ENCODE measurements at regions not wholly inside any gene's neighbourhood (a gene's known extent, or its start where the extent isn't known, plus 50 kb on each side); places are given as distances from the start of the nearest gene placed in this dataset.
"Not testable (repeated sequence)": the region's sequence is repeated elsewhere in the genome, so short reads cannot be mapped to it uniquely, and the experiment has no call there.

DNA sequence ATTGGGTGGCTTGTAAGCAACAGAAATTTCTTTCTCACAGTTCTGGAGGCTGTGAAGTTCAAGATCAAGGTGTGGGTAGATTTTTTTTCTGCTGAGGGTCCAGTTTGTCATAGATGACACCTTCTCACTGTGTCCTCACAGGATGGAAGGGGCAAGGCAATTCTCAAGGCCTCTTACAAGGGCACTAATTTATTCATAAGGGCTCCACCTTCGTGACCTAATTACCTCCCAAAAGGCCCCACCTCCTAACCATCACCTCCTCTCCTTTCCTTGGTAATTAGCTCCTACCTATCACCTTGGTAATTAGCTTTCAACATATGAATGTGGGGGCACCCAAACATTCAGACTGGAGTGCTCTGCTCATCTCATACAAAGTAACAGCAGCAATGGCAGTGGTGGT lies 92.3 kb upstream of the CD44 start:
- H3K27ac ChIP-seq (ENCODE audit: low read length), result no peak overlapping the region
- no peaks in the 10 kb centered on the region for H3K36me3 ChIP-seq (ENCODE audit: low read depth, low read length)
- no peaks in the 10 kb centered on the region for H3K4me1 ChIP-seq (ENCODE audit: insufficient read depth, low read length)
- H3K4me2 ChIP-seq (ENCODE audit: low read length), result no peak overlapping the region
- no peak overlapping the region for H3K9ac ChIP-seq (ENCODE audit: low read length)
- no peaks in the 10 kb centered on the region for H3K27me3 ChIP-seq (ENCODE audit: low read length)
- BruUV-seq (replicated peaks), result no TSS peak
- no peaks in the 10 kb centered on the region for H3K79me2 ChIP-seq (ENCODE audit: low read length)
- no peaks in the 10 kb centered on the region for H3K9me3 ChIP-seq (ENCODE audit: low read length)
- intact Hi-C loops (cut with micrococcal nuclease), result no loop called here
- no peak for ATAC-seq
- no peak for DNase-seq
- TF ChIP-seq, protein P1, sequence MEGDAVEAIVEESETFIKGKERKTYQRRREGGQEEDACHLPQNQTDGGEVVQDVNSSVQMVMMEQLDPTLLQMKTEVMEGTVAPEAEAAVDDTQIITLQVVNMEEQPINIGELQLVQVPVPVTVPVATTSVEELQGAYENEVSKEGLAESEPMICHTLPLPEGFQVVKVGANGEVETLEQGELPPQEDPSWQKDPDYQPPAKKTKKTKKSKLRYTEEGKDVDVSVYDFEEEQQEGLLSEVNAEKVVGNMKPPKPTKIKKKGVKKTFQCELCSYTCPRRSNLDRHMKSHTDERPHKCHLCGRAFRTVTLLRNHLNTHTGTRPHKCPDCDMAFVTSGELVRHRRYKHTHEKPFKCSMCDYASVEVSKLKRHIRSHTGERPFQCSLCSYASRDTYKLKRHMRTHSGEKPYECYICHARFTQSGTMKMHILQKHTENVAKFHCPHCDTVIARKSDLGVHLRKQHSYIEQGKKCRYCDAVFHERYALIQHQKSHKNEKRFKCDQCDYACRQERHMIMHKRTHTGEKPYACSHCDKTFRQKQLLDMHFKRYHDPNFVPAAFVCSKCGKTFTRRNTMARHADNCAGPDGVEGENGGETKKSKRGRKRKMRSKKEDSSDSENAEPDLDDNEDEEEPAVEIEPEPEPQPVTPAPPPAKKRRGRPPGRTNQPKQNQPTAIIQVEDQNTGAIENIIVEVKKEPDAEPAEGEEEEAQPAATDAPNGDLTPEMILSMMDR (conservative IDR thresholded peaks at IDR 0.05; ENCODE audit: low read depth, low read length), result no peak
- TF ChIP-seq EZH2phosphoT487 (IDR thresholded peaks at IDR 0.05; ENCODE audit: borderline replicate concordance, low read length), result no peak
- no peak for TF ChIP-seq EZH2 (IDR thresholded peaks at IDR 0.05; ENCODE audit: low read length, unreplicated experiment)
- no peaks in the 10 kb centered on the region for H3F3A ChIP-seq (ENCODE audit: low read length, unreplicated experiment)
- H2AFZ ChIP-seq (ENCODE audit: low read length), result no peak overlapping the region
- H4K20me1 ChIP-seq (ENCODE audit: low read length), result no peaks in the 10 kb centered on the region
- POLR2A ChIA-PET (ENCODE audit: unreplicated experiment), result no interaction called here
- CTCF ChIA-PET, result no interaction called here
- no peak overlapping the region for H3K4me3 ChIP-seq (ENCODE audit: low read length)
- no peaks in the 10 kb centered on the region for H3K9me2 ChIP-seq (replicated peaks; ENCODE audit: low read length)

- H3K9me2 ChIP-seq (replicated peaks; ENCODE audit: low read length), result no peaks in the 10 kb centered on the region
- TF ChIP-seq, protein P1 (conservative IDR thresholded peaks at IDR 0.05; ENCODE audit: low read depth, low read length), result no peak
- TF ChIP-seq EZH2phosphoT487 (IDR thresholded peaks at IDR 0.05; ENCODE audit: borderline replicate concordance, low read length) (no peak), EZH2 (IDR thresholded peaks at IDR 0.05; ENCODE audit: low read length, unreplicated experiment) (no peak)
- H3K4me1 ChIP-seq (ENCODE audit: insufficient read depth, low read length), result no peaks in the 10 kb centered on the region
- no peaks in the 10 kb centered on the region for H3K9me3 ChIP-seq (ENCODE audit: low read length)
- no peak for ATAC-seq
- H3K79me2 ChIP-seq (ENCODE audit: low read length), result no peaks in the 10 kb centered on the region
- intact Hi-C loops (cut with micrococcal nuclease), result no loop called here
- no peaks in the 10 kb centered on the region for H3K27me3 ChIP-seq (ENCODE audit: low read length)
- ChIA-PET POLR2A (ENCODE audit: unreplicated experiment) (no interaction called here), CTCF (no interaction called here)
- H3F3A ChIP-seq (ENCODE audit: low read length, unreplicated experiment), result no peaks in the 10 kb centered on the region
- no peak overlapping the region for H3K4me2 ChIP-seq (ENCODE audit: low read length)
- no peak overlapping the region for H3K9ac ChIP-seq (ENCODE audit: low read length)
- H3K27ac ChIP-seq (ENCODE audit: low read length), result no peak overlapping the region
- no peak overlapping the region for H3K4me3 ChIP-seq (ENCODE audit: low read length)
- DNase-seq, result no peak
- H2AFZ ChIP-seq (ENCODE audit: low read length), result no peak overlapping the region
- H3K36me3 ChIP-seq (ENCODE audit: low read depth, low read length), result no peaks in the 10 kb centered on the region
- no peaks in the 10 kb centered on the region for H4K20me1 ChIP-seq (ENCODE audit: low read length)
- no TSS peak for BruUV-seq (replicated peaks)
These were observed 91.8 kb upstream of the CD44 start for GRCh38 chr11:35047179-35047578.

GRCh38 chr11:35047769-35048168 lies 91.2 kb upstream of the CD44 start:
- intact Hi-C loops (cut with micrococcal nuclease), result no loop called here
- Histone ChIP-seq H4K20me1 (ENCODE audit: low read length) (no peaks in the 10 kb centered on the region), H2AFZ (ENCODE audit: low read length) (no peak overlapping the region), H3K4me2 (ENCODE audit: low read length) (no peak overlapping the region), H3K27ac (ENCODE audit: low read length) (no peak overlapping the region), H3K9ac (ENCODE audit: low read length) (no peak overlapping the region), H3K4me3 (ENCODE audit: low read length) (no peak overlapping the region), H3K27me3 (ENCODE audit: low read length) (no peaks in the 10 kb centered on the region), H3K9me3 (ENCODE audit: low read length) (no peaks in the 10 kb centered on the region), H3K79me2 (ENCODE audit: low read length) (no peaks in the 10 kb centered on the region), H3F3A (ENCODE audit: low read length, unreplicated experiment) (no peaks in the 10 kb centered on the region), H3K4me1 (ENCODE audit: insufficient read depth, low read length) (no peaks in the 10 kb centered on the region), H3K9me2 (replicated peaks; ENCODE audit: low read length) (no peaks in the 10 kb centered on the region), H3K36me3 (ENCODE audit: low read depth, low read length) (no peaks in the 10 kb centered on the region)
- no TSS peak for BruUV-seq (replicated peaks)
- ATAC-seq, result no peak
- DNase-seq, result no peak
- no peak for TF ChIP-seq EZH2phosphoT487 (IDR thresholded peaks at IDR 0.05; ENCODE audit: borderline replicate concordance, low read length)
- TF ChIP-seq, protein P1 (conservative IDR thresholded peaks at IDR 0.05; ENCODE audit: low read depth, low read length), result no peak
- ChIA-PET CTCF (no interaction called here), POLR2A (ENCODE audit: unreplicated experiment) (no interaction called here)

DNA sequence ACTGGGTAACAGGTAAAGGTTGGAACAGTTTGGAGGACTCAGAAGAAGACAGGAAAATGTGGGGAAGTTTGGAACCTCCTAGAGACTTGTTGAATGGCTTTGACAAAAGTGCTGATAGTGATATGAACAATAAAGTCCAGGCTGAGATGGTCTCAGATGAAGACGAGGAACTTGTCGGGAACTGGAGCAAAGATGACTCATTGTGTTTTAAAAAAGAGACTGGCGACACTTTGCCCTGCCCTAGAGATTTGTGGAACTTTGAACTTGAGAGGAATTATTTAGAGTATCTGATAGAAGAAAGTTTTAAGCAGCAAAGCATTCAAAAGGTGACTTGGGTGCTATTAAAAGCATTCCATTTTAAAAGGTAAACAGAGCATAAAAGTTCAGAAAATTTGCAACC lies 90.6 kb upstream of the CD44 start:
- H2AFZ ChIP-seq (ENCODE audit: low read length); H3K27me3 ChIP-seq (ENCODE audit: low read length); POLR2A ChIA-PET (ENCODE audit: unreplicated experiment); H3K9me3 ChIP-seq (ENCODE audit: low read length); H3K36me3 ChIP-seq (ENCODE audit: low read depth, low read length); H3K27ac ChIP-seq (ENCODE audit: low read length); H3K9me2 ChIP-seq (replicated peaks; ENCODE audit: low read length); CTCF ChIA-PET; H3K79me2 ChIP-seq (ENCODE audit: low read length); ATAC-seq; BruUV-seq (replicated peaks); H3K4me3 ChIP-seq (ENCODE audit: low read length); DNase-seq; H3K9ac ChIP-seq (ENCODE audit: low read length); H3K4me2 ChIP-seq (ENCODE audit: low read length); intact Hi-C loops (cut with micrococcal nuclease); H3K4me1 ChIP-seq (ENCODE audit: insufficient read depth, low read length); H4K20me1 ChIP-seq (ENCODE audit: low read length); H3F3A ChIP-seq (ENCODE audit: low read length, unreplicated experiment): not testable (repeated sequence)

All from PC-3 (cell line).